ENCODE measurements at regions not wholly inside any gene's neighbourhood (a gene's known extent, or its start where the extent isn't known, plus 50 kb on each side); places are given as distances from the start of the nearest gene placed in this dataset.
A peak's percentile ranks its signal among the peaks of the same experiment; 100 is the strongest.
"Not testable (repeated sequence)": the region's sequence is repeated elsewhere in the genome, so short reads cannot be mapped to it uniquely, and the experiment has no call there.

GRCh38 chr4:75254745-75255144 is 259.5 kb downstream of the RCHY1 start:
- DNase-seq (ENCODE audit: low read depth): peak; percentile 90
- no peak overlapping the region for H3K4me3 ChIP-seq (ENCODE audit: low read depth, low read length)
- TF ChIP-seq CTCF (IDR thresholded peaks at IDR 0.05; ENCODE audit: insufficient read depth, low read depth, low read length): no peak

GRCh38 chr4:75253094-75253493 is 261.1 kb downstream of the RCHY1 start:
- H3K4me3 ChIP-seq (ENCODE audit: low read depth, low read length); DNase-seq (ENCODE audit: low read depth): not testable (repeated sequence)

GRCh38 chr4:75251547-75251946 is 262.7 kb downstream of the RCHY1 start:
- no peak overlapping the region for H3K4me3 ChIP-seq (ENCODE audit: low read depth, low read length)
- no peak for DNase-seq (ENCODE audit: low read depth)
- no peak for TF ChIP-seq CTCF (IDR thresholded peaks at IDR 0.05; ENCODE audit: insufficient read depth, low read depth, low read length)

- DNase-seq (ENCODE audit: low read depth): no peak
- TF ChIP-seq CTCF (IDR thresholded peaks at IDR 0.05; ENCODE audit: insufficient read depth, low read depth, low read length): no peak
- H3K4me3 ChIP-seq (ENCODE audit: low read depth, low read length): no peak overlapping the region
Measured at GRCh38 chr4:75249739-75250138, 264.5 kb downstream of the RCHY1 start.

- no peak for TF ChIP-seq CTCF (IDR thresholded peaks at IDR 0.05; ENCODE audit: insufficient read depth, low read depth, low read length)
- peak; percentile 70 for DNase-seq (ENCODE audit: low read depth)
- no peak overlapping the region for H3K4me3 ChIP-seq (ENCODE audit: low read depth, low read length)
Measured at GRCh38 chr4:75248770-75249407, 265.3 kb downstream of the RCHY1 start.

GRCh38 chr4:75244325-75244724 is 269.9 kb downstream of the RCHY1 start:
- no peak overlapping the region for H3K4me3 ChIP-seq (ENCODE audit: low read depth, low read length)
- DNase-seq (ENCODE audit: low read depth): no peak
- no peak for TF ChIP-seq CTCF (IDR thresholded peaks at IDR 0.05; ENCODE audit: insufficient read depth, low read depth, low read length)

GRCh38 chr4:75243570-75243969 is 270.6 kb downstream of the RCHY1 start:
- no peak for TF ChIP-seq CTCF (IDR thresholded peaks at IDR 0.05; ENCODE audit: insufficient read depth, low read depth, low read length)
- no peak overlapping the region for H3K4me3 ChIP-seq (ENCODE audit: low read depth, low read length)
- DNase-seq (ENCODE audit: low read depth): peak; percentile 69

Measured in fibroblast of villous mesenchyme (primary cell).